ENCODE measurements at regions not wholly inside any gene's neighbourhood (a gene's known extent, or its start where the extent isn't known, plus 50 kb on each side); places are given as distances from the start of the nearest gene placed in this dataset.

DNA sequence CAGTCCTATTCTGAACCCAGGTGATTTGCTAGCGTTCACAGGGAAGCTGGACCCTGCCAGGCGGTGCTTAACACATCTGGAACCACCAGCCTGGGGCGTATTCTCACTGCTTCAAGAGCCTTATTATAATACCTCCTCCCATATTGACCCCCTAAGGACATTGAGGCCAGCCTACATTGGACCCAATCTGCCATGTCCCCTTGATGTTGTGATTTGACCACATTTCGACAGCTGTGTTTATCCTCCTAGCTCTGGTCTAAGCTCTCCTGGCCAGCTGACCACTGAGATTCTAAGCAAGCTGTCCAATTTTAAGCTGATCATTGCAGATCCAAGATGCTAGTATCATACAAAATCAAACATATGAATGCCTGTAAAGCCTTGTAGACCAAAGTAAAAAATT lies 148.1 kb upstream of the BLID start (continued):
- TF ChIP-seq ILK (tag; IDR thresholded peaks at IDR 0.05; ENCODE audit: borderline replicate concordance, low read depth): no peak
- TF ChIP-seq, protein P1, sequence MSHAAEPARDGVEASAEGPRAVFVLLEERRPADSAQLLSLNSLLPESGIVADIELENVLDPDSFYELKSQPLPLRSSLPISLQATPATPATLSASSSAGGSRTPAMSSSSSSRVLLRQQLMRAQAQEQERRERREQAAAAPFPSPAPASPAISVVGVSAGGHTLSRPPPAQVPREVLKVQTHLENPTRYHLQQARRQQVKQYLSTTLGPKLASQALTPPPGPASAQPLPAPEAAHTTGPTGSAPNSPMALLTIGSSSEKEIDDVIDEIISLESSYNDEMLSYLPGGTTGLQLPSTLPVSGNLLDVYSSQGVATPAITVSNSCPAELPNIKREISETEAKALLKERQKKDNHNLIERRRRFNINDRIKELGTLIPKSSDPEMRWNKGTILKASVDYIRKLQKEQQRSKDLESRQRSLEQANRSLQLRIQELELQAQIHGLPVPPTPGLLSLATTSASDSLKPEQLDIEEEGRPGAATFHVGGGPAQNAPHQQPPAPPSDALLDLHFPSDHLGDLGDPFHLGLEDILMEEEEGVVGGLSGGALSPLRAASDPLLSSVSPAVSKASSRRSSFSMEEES (CRISPR knock-in tag; IDR thresholded peaks at IDR 0.05): no peak
- no peak for TF ChIP-seq FOXJ3 (CRISPR knock-in tag; IDR thresholded peaks at IDR 0.05)
- TF ChIP-seq NCOA6 (IDR thresholded peaks at IDR 0.05): no peak
- TF ChIP-seq FUS (optimal IDR thresholded peaks at IDR 0.05; ENCODE audit: low read depth, low read length): no peak

DNA sequence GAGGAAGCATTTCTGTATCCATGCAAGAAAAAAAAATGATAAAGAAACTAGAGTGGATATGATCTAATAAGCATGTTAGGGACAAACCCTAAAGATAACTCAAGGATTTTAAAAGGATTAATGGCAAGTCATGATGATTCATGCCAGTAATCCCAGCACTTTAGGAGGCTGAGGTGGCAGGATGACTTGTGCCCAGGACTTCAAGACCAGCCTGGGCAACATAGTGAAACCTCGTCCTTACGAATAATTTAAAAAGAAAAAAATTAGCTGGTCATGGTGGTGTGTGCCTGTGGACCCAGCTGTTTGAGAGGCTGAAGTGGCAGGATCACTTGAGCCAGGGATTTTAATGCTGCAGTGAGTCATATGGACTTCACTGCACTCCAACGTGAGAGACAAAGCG lies 145.5 kb upstream of the BLID start:
- H3K4me3 ChIP-seq: no peak overlapping the region
- intact Hi-C loops (cut with micrococcal nuclease): no loop called here
- no peak for ATAC-seq
- DNase-seq (ENCODE audit: extremely low read depth in 1 of 4, low spot score in 3 of 4): no peak
- no peak overlapping the region for H3K27ac ChIP-seq (ENCODE audit: extremely low read depth, low read depth, low read length)
- H3K79me2 ChIP-seq (ENCODE audit: control insufficient read depth, insufficient read depth, low read length): no peaks in the 10 kb centered on the region
- ChIA-PET CTCF (ENCODE audit: low intra/inter-chr PET ratio) (no interaction called here), POLR2A (no interaction called here)
- H3K4me1 ChIP-seq (replicated peaks in 1 of 2; ENCODE audit: control insufficient read depth in 2 of 2, insufficient read depth in 2 of 2, low read length in 2 of 2): no peaks in the 10 kb centered on the region
- H3K9ac ChIP-seq (ENCODE audit: insufficient read depth in 1 of 2, low read depth in 2 of 2, low read length in 2 of 2): no peak overlapping the region
- no peaks in the 10 kb centered on the region for H3K27me3 ChIP-seq (ENCODE audit: control insufficient read depth in 2 of 2, insufficient read depth in 2 of 2, low read length in 2 of 2)
- 0% methylated on average over 4 of the region's 4 CpGs for WGBS (ENCODE audit: insufficient coverage, low coverage, missing lambda C conversion rate)
- no peaks in the 10 kb centered on the region for H3K36me3 ChIP-seq (ENCODE audit: control insufficient read depth, insufficient read depth, low read length)
- H4K20me1 ChIP-seq (replicated peaks; ENCODE audit: control insufficient read depth, insufficient read depth, low read length): no peaks in the 10 kb centered on the region
- TF ChIP-seq HNRNPK (IDR thresholded peaks at IDR 0.05; ENCODE audit: low read depth, low read length, poor library complexity, severe bottlenecking): no peak
- no peak for TF ChIP-seq PTBP1 (IDR thresholded peaks at IDR 0.05; ENCODE audit: low read depth, low read length)
- TF ChIP-seq TCF3 (CRISPR knock-in tag; IDR thresholded peaks at IDR 0.05): no peak
- no peak for TF ChIP-seq CHCHD3 (CRISPR knock-in tag; IDR thresholded peaks at IDR 0.05)
- TF ChIP-seq CEBPB (tag; IDR thresholded peaks at IDR 0.05): no peak
- TF ChIP-seq CTBP1 (IDR thresholded peaks at IDR 0.05; ENCODE audit: borderline replicate concordance): no peak
- TF ChIP-seq FOXA3 (CRISPR knock-in tag; conservative IDR thresholded peaks at IDR 0.05 in 1 of 2, IDR thresholded peaks at IDR 0.05 in 1 of 2): no peak
- no peak for TF ChIP-seq TEAD2 (tag; IDR thresholded peaks at IDR 0.05)
- TF ChIP-seq BHLHE40 (IDR thresholded peaks at IDR 0.05; ENCODE audit: low read length): no peak
- TF ChIP-seq LCOR (CRISPR knock-in tag; IDR thresholded peaks at IDR 0.05): no peak
- TF ChIP-seq RHOXF2B (CRISPR knock-in tag; conservative IDR thresholded peaks at IDR 0.05): no peak
- in situ Hi-C loops (cut with MboI): no loop called here
- H2AFZ ChIP-seq (ENCODE audit: low read depth, low read length): no peak overlapping the region
- no peaks in the 10 kb centered on the region for H3K9me1 ChIP-seq (ENCODE audit: control insufficient read depth, insufficient read depth, low read length)
- FAIRE-seq: no peak
- H3K9me3 ChIP-seq (replicated peaks; ENCODE audit: control insufficient read depth, insufficient read depth, low read depth, low read length): no peaks in the 10 kb centered on the region
- H3K4me2 ChIP-seq (ENCODE audit: insufficient read depth, low read length): no peak overlapping the region
- no TSS peak for BruUV-seq (replicated peaks)

All from K562 (cell line).